ENCODE measurements at regions not wholly inside any gene's neighbourhood (a gene's known extent, or its start where the extent isn't known, plus 50 kb on each side); places are given as distances from the start of the nearest gene placed in this dataset.

GRCh38 chr7:95675016-95675415 lies 78.7 kb upstream of the PDK4 start:
- Histone ChIP-seq H3K4me2 (ENCODE audit: insufficient read depth, insufficient read length, low read length) (no peak overlapping the region), H3K79me2 (ENCODE audit: insufficient read depth, low read length) (no peaks in the 10 kb centered on the region), H4K91ac (ENCODE audit: insufficient read length, low read depth, low read length) (no peak overlapping the region), H2AFZ (ENCODE audit: low read length) (no peak overlapping the region), H2BK12ac (ENCODE audit: insufficient read length, low read depth, low read length) (no peak overlapping the region), H4K5ac (ENCODE audit: insufficient read length, low read depth, low read length) (no peak overlapping the region), H2BK15ac (ENCODE audit: low read depth, low read length) (no peak overlapping the region), H2BK20ac (ENCODE audit: low read depth, low read length, poor library complexity, severe bottlenecking) (no peak overlapping the region), H3K27me3 (ENCODE audit: insufficient read depth, low read length) (no peaks in the 10 kb centered on the region), H3K23me2 (ENCODE audit: insufficient read length, low read depth, low read length, poor library complexity, severe bottlenecking) (no peaks in the 10 kb centered on the region), H3K27ac (ENCODE audit: insufficient read length, low read depth, low read length) (no peak overlapping the region), H3K4ac (ENCODE audit: low read depth, low read length) (no peak overlapping the region), H3K23ac (ENCODE audit: insufficient read length, low read depth, low read length) (no peak overlapping the region), H4K8ac (replicated peaks; ENCODE audit: insufficient read length, low read depth, low read length) (no peak overlapping the region), H2BK120ac (ENCODE audit: low read depth, low read length, poor library complexity, severe bottlenecking) (no peak overlapping the region), H2AK5ac (ENCODE audit: insufficient read length, low read length) (no peak overlapping the region), H3K79me1 (ENCODE audit: insufficient read depth, low read depth, low read length, poor library complexity, severe bottlenecking) (no peaks in the 10 kb centered on the region), H4K20me1 (ENCODE audit: control insufficient read depth, insufficient read depth, insufficient read length) (no peaks in the 10 kb centered on the region), H3K4me1 (ENCODE audit: insufficient read depth, low read length) (no peaks in the 10 kb centered on the region), H2BK5ac (ENCODE audit: insufficient read length, low read length) (no peak overlapping the region), H3K18ac (ENCODE audit: insufficient read length, low read depth, low read length) (no peak overlapping the region), H3T11ph (ENCODE audit: low read length) (no peak overlapping the region), H3K9ac (ENCODE audit: extremely low read depth, insufficient read length, low read length) (no peak overlapping the region), H3K9me3 (ENCODE audit: control insufficient read depth, low read depth, low read length) (no peaks in the 10 kb centered on the region), H3K14ac (ENCODE audit: insufficient read depth, low read length) (no peak overlapping the region), H3K56ac (ENCODE audit: insufficient read length, low read depth, low read length) (no peak overlapping the region)
- H3K4me3 Mint-ChIP-seq = no peak overlapping the region
- no peaks in the 10 kb centered on the region for H3K36me3 Mint-ChIP-seq (ENCODE audit: insufficient read depth in 1 of 3, low read depth in 3 of 3)
- H3K27ac Mint-ChIP-seq = no peak overlapping the region
- no peak for TF ChIP-seq CTCF (conservative IDR thresholded peaks at IDR 0.05)
- no peak for DNase-seq
- no peaks in the 10 kb centered on the region for H3K9me3 Mint-ChIP-seq
- no peaks in the 10 kb centered on the region; the same call in 1 of the 2 replicates for H3K27me3 Mint-ChIP-seq (ENCODE audit: low read depth)
- WGBS (ENCODE audit: extremely low coverage, insufficient read length, low lambda C conversion rate) = no CpG with 5 or more reads among the region's 6 CpGs
- no peaks in the 10 kb centered on the region for H3K4me1 Mint-ChIP-seq

All from H9 (cell line).